Activated CD4-positive, alpha-beta T cell treated with anti-CD3 and anti-CD28 coated beads, Interleukin-2, amount 10 ng/mL, durations not matched to agents 7 days and 5 days (primary cell): ENCODE measurements at regions not wholly inside any gene's neighbourhood (a gene's known extent, or its start where the extent isn't known, plus 50 kb on each side); places are given as distances from the start of the nearest gene placed in this dataset.

Source experiments
- CTCF ChIA-PET: fragments of 350-600 bp; sonication (Branson Sonifier 250); formaldehyde crosslinking; loops from one replicate; lab custom pipeline; 2021; ENCODE audit warnings: antibody characterized with exemption; lab: Charles Lee
- POLR2A ChIA-PET: fragments of 350-600 bp; sonication (Branson Sonifier 250); formaldehyde crosslinking; loops from one replicate; lab custom pipeline; 2021; ENCODE audit warnings: antibody characterized with exemption; lab: Charles Lee
- DNase-seq: peaks from one replicate; pipeline ENCODE4 v3.0.0-alpha.2; 2020
- H3K27ac Mint-ChIP-seq: one replicate; pipeline ENCODE4 v1.8.0; 2021; ENCODE audit warnings: mild to moderate bottlenecking, moderate library complexity, mixed read lengths
- H3K27me3 Mint-ChIP-seq: one replicate; pipeline ENCODE4 v1.8.0; 2021; ENCODE audit warnings: mixed read lengths
- H3K36me3 Mint-ChIP-seq: one replicate; pipeline ENCODE4 v1.8.0; 2021; ENCODE audit warnings: low read depth, mixed read lengths
- H3K4me1 Mint-ChIP-seq: one replicate; pipeline ENCODE4 v1.8.0; 2021; ENCODE audit warnings: mixed read lengths
- H3K4me3 Mint-ChIP-seq: one replicate; pipeline ENCODE4 v1.8.0; 2021; ENCODE audit warnings: mild to moderate bottlenecking, moderate library complexity, mixed read lengths
- H3K9me3 Mint-ChIP-seq: one replicate; pipeline ENCODE4 v1.8.0; 2021; ENCODE audit warnings: mixed read lengths

DNA sequence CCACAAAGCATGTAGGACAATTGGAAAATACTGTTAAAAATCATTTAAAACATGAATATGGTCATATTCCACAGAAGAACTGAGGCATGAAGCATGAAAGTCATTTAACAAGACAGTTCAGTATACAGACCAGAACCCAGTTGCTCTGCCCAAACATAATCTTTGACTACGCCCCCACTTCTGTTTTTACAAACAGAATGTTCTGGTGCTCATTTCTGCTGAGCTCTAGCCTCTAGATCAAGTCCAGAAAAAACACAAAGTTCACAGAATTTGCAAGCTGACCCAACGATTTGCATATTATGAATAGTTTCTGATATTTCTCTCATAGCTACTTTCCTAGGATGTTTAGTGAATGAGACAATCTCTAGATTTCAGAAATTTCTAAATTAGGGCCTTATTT, 424.9 kb downstream of the PID1 start:
- Mint-ChIP-seq H3K27ac (no peak overlapping the region), H3K36me3 (no peaks in the 10 kb centered on the region), H3K9me3 (peaks cover 2% of the 10 kb centered on the region), H3K4me3 (no peak overlapping the region), H3K4me1 (no peaks in the 10 kb centered on the region), H3K27me3 (no peaks in the 10 kb centered on the region)
- no peak for DNase-seq
- ChIA-PET POLR2A (no interaction called here), CTCF (no interaction called here)

DNA sequence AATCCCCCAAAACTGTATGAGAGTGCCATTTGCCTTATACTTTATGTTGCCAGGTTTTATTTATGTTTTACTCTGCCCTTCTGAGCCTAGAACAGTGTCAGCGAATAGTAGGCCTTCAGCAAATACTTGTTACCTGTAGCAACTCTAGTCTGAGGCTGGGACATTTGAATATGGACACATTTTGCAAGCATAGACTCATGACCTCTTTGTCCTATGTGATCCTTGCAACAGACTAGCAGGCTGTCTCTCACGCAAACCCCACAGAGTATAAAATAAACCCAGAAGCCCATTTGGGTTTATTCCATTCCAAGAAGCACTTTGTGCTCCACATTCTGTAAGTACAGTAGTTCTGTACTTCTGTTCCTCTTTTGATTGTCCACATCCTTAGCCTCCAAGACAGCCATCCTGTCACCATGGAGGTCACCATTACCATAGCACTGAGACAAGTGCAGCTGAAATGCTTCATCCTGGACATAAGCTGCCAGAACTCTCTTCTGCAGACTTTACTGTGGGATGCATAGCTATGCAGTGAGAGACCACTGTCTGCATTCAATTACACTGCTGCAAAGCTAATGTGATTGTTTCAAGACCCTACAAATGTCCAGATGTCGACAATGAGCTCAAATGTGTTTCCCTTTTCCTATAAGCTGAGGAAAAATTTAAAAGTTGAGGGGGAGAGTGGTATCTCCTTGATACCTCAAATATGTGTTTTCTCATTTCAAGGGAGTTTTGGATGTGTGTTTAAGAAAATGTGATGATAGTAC, 425.7 kb downstream of the PID1 start:
- Mint-ChIP-seq H3K9me3 (peaks cover 2% of the 10 kb centered on the region), H3K27ac (no peak overlapping the region), H3K27me3 (no peaks in the 10 kb centered on the region), H3K4me1 (no peaks in the 10 kb centered on the region), H3K4me3 (no peak overlapping the region), H3K36me3 (no peaks in the 10 kb centered on the region)
- CTCF ChIA-PET = no interaction called here
- POLR2A ChIA-PET = no interaction called here
- no peak for DNase-seq

DNA sequence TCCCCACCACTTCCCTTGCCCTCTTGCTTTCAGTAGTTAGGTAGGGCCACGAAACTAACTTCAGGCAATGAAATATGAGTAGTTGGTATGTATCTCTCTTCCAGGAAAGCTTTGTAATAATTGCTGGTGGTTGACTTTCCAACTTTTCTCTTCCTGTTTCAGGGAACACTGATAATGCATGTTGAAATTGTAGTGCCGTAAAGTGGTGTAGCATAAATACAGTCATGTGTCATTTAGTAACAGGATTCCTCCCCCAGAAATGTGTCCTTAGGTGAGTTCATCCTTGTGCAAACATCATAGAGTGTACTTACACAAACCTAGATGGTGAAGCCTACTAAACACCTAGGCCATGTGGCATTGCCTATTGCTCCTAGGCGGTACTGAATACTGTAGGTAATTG, 429.2 kb downstream of the PID1 start:
- no peak for DNase-seq
- CTCF ChIA-PET = no interaction called here
- no peaks in the 10 kb centered on the region for H3K27me3 Mint-ChIP-seq
- POLR2A ChIA-PET = interaction anchor here (0.5 to 0.6 kb wide), 2 partner anchors 9 to 125 kb away, joined by 3 to 6 read pairs; no protein-coding TSS in a partner anchor
- no peak overlapping the region for H3K4me3 Mint-ChIP-seq
- no peaks in the 10 kb centered on the region for H3K36me3 Mint-ChIP-seq
- H3K27ac Mint-ChIP-seq = no peak overlapping the region
- no peaks in the 10 kb centered on the region for H3K4me1 Mint-ChIP-seq
- H3K9me3 Mint-ChIP-seq = peaks cover 6% of the 10 kb centered on the region

DNA sequence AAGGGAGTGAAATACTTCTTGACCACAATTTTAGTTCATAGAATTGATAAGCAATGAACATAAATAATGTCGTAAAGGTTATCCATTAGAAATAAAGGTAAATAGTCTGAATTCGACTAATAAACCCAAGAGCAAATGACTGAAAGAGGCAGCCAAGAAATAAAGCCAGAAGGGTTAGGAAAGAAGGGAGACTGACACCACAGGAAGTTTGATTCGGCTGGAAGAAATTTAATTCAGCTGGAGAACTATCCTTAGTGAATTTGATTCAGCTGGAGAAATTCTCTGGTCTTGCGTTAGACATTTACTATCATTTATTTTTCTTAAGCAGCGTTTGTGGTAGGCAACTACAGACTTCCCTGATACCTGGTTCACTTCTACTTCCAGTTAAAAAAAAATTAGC, 429.6 kb downstream of the PID1 start:
- ChIA-PET POLR2A (interaction anchor here (0.6 kb wide), 1 partner anchor 9 kb away, joined by 6 read pairs; no protein-coding TSS in a partner anchor), CTCF (no interaction called here)
- Mint-ChIP-seq H3K27me3 (no peaks in the 10 kb centered on the region), H3K4me1 (no peaks in the 10 kb centered on the region), H3K4me3 (no peak overlapping the region), H3K36me3 (no peaks in the 10 kb centered on the region), H3K27ac (no peak overlapping the region), H3K9me3 (peaks cover 6% of the 10 kb centered on the region)
- DNase-seq = no peak

DNA sequence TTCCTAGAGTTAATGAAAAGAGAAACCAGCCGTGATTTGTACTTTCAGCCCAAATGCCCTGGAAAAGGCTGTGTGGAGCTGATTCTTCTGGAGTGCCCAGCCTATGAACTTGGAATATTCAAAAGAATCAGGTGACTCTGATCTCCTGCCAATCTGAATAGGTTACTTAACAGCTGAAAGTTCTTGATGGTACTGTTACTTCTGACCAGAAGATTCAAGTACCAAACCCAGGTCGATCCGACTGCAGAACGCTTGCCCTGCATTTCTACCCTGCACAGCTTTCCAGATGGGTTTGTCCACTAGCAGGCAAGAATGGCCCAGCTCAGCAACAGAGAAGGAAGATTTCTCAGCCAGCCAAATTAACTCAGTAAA, 430.4 kb downstream of the PID1 start:
- H3K36me3 Mint-ChIP-seq = no peaks in the 10 kb centered on the region
- POLR2A ChIA-PET = no interaction called here
- no peaks in the 10 kb centered on the region for H3K27me3 Mint-ChIP-seq
- peaks cover 6% of the 10 kb centered on the region for H3K9me3 Mint-ChIP-seq
- no peaks in the 10 kb centered on the region for H3K4me1 Mint-ChIP-seq
- CTCF ChIA-PET = no interaction called here
- no peak for DNase-seq
- no peak overlapping the region for H3K27ac Mint-ChIP-seq
- no peak overlapping the region for H3K4me3 Mint-ChIP-seq

DNA sequence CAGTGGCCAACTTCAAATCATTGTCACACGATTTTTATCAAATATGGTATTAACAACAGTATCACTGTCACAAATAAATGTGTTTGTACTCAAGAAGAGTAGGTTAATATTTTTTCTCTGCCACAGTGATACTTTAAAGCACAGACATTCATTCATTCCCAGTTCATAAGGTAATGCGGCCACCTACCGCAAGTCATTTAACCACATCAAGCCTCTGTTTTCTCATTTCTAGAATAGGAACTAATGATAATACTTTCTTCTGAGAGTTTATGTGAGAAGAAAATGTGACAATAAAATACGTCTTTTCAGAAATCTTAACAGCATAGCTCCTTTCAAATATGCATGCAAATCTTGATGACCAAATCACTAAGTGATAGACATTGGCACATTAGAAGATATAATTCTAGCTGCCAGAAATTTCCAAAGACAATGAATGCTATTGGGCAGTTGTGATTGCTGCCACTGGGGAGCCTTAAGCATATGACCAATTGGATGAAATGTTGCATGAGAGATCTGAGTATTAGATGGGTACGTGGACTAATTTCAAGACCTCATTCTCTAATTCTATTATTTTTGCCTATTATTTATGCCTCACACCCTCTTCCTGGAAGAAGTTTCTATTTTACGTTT, 430.9 kb downstream of the PID1 start:
- Mint-ChIP-seq H3K27ac (no peak overlapping the region), H3K9me3 (peaks cover 6% of the 10 kb centered on the region), H3K27me3 (no peaks in the 10 kb centered on the region), H3K4me1 (no peaks in the 10 kb centered on the region), H3K36me3 (no peaks in the 10 kb centered on the region), H3K4me3 (no peak overlapping the region)
- DNase-seq = no peak
- ChIA-PET POLR2A (no interaction called here), CTCF (interaction anchor here (0.9 kb wide), 1 partner anchor 13 kb away, joined by 3 read pairs; no protein-coding TSS in a partner anchor)

DNA sequence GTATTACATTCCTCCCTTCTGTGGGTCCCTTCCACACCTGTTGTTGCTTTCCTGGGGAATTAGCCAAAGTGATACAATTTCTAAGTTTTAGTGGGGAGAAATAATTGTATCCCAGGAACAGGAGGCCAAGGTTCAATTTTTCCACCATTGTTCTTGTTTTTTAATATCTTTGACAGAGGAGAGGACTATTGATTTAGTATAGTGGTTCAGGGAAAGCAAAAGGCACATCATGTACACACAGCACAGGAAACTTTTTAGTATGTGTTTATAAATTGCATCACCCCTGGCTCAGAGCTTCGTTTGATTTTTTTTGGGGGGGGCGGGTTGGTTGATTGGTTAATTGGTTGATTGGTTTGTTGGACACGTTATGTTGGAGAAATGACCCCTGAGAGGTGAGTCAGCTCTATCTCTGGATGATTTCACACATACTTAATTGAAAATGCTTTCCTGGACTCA, 431.6 kb downstream of the PID1 start:
- ChIA-PET POLR2A (no interaction called here), CTCF (interaction anchor here (0.9 kb wide), 1 partner anchor 14 kb away, joined by 3 read pairs; no protein-coding TSS in a partner anchor)
- peaks cover 6% of the 10 kb centered on the region for H3K9me3 Mint-ChIP-seq
- no peaks in the 10 kb centered on the region for H3K4me1 Mint-ChIP-seq
- no peak overlapping the region for H3K4me3 Mint-ChIP-seq
- no peak for DNase-seq
- no peaks in the 10 kb centered on the region for H3K27me3 Mint-ChIP-seq
- no peak overlapping the region for H3K27ac Mint-ChIP-seq
- H3K36me3 Mint-ChIP-seq = no peaks in the 10 kb centered on the region

DNA sequence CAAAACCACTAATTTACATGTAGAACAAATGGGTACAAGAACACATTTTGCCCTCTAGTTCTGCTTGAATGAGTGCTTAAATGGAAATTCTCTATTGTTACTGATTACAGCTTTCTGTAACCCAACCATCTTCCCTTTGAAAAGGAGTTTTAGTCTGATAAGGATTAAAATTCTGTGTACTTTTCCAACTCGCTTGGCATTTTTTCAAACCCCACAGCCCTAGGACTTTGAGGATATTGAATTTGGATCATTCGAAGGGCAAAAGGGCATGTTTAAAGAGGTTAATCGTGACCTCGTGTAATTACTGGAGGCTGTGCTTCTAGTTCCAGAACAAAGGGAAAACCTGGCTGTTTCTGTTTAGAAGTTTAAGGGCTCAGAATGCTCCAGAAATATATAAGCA, 432.3 kb downstream of the PID1 start:
- no peak overlapping the region for H3K27ac Mint-ChIP-seq

DNA sequence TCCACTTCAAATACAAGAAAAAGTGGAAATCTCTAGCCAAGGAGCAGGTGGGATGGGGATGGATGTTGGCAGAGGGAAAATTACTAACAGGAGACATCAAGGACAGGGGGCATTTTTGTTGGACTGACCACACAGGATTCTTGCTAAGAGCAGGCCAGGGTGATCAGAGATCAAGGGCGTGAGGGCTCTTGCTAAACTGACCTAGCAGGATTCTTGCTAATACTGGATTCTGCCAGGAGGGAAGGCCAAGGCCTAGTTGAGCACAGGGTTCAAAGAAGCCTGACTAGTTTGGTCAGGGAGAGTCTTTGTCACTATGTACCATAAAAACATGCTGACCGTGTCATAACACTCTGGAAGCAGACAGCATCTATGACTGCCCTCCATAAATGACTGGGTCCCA, 442.7 kb downstream of the PID1 start:
- Mint-ChIP-seq H3K9me3 (peaks cover 4% of the 10 kb centered on the region), H3K4me3 (no peak overlapping the region), H3K36me3 (no peaks in the 10 kb centered on the region), H3K4me1 (no peaks in the 10 kb centered on the region), H3K27ac (no peak overlapping the region), H3K27me3 (no peaks in the 10 kb centered on the region)
- no peak for DNase-seq
- ChIA-PET CTCF (no interaction called here), POLR2A (no interaction called here)

More for the DNA sequence above, 432.3 kb downstream of the PID1 start:
- ChIA-PET CTCF (interaction anchor here (0.7 kb wide), 1 partner anchor 378 kb away, joined by 3 read pairs; no protein-coding TSS in a partner anchor), POLR2A (no interaction called here)
- DNase-seq = no peak
- no peaks in the 10 kb centered on the region for H3K4me1 Mint-ChIP-seq
- H3K4me3 Mint-ChIP-seq = no peak overlapping the region
- H3K27me3 Mint-ChIP-seq = no peaks in the 10 kb centered on the region
- H3K36me3 Mint-ChIP-seq = no peaks in the 10 kb centered on the region
- peaks cover 6% of the 10 kb centered on the region for H3K9me3 Mint-ChIP-seq

DNA sequence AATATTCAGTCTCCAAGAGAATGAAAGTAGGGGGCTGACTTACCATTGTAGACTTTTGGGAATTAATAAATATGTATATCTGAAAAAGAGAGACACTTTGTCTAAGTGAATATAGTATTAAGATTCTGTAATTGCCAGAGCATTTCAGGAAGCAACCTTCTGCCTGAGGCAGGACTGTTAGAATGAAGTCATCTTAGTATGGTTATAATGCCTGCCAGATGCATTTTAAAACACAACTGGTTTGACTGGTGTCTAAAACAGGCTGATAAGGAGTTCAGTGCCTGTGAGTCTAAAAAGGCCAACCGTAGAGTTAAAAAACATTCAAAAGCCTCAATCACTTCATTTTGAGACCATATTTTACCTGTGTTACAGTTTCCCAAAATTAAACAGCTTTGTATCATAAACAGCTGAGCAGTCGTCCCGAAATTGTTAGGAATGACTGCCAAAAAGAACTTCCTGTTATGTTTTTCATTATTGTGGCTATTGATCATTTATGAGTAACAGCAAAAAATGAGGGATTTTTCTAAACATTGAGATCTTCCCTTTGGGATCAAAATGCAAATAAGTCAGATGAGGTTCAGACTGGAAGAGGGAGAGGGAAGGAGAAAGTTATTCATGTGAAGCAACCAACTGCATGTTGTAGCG, 443.9 kb downstream of the PID1 start:
- H3K4me3 Mint-ChIP-seq = no peak overlapping the region
- H3K27ac Mint-ChIP-seq = no peak overlapping the region
- H3K4me1 Mint-ChIP-seq = no peaks in the 10 kb centered on the region
- ChIA-PET POLR2A (no interaction called here), CTCF (no interaction called here)
- DNase-seq = no peak
- peaks cover 4% of the 10 kb centered on the region for H3K9me3 Mint-ChIP-seq
- H3K27me3 Mint-ChIP-seq = no peaks in the 10 kb centered on the region
- no peaks in the 10 kb centered on the region for H3K36me3 Mint-ChIP-seq

DNA sequence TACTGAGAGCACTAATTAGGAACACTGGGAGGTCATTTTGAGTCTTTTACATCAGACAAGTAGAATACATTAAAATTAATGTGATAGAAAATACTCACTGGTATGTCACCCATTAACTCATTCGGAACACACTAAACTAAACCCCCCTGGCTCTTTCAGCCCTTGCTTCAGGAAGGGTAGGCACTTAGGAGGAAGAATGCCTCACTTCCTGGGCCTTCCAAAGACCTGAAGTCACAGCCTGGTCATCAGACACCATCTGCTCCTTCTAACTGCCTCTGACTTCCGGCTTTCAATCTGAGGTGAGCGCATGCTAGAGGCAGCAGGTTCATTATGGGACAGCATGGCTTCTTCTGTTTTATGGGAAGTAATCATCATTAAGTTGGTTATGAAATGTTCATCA, 451.4 kb downstream of the PID1 start:
- Mint-ChIP-seq H3K4me3 (no peak overlapping the region), H3K27me3 (no peaks in the 10 kb centered on the region), H3K9me3 (peaks cover 3% of the 10 kb centered on the region), H3K4me1 (no peaks in the 10 kb centered on the region), H3K27ac (no peak overlapping the region), H3K36me3 (no peaks in the 10 kb centered on the region)
- CTCF ChIA-PET = no interaction called here
- no peak for DNase-seq
- POLR2A ChIA-PET = no interaction called here

DNA sequence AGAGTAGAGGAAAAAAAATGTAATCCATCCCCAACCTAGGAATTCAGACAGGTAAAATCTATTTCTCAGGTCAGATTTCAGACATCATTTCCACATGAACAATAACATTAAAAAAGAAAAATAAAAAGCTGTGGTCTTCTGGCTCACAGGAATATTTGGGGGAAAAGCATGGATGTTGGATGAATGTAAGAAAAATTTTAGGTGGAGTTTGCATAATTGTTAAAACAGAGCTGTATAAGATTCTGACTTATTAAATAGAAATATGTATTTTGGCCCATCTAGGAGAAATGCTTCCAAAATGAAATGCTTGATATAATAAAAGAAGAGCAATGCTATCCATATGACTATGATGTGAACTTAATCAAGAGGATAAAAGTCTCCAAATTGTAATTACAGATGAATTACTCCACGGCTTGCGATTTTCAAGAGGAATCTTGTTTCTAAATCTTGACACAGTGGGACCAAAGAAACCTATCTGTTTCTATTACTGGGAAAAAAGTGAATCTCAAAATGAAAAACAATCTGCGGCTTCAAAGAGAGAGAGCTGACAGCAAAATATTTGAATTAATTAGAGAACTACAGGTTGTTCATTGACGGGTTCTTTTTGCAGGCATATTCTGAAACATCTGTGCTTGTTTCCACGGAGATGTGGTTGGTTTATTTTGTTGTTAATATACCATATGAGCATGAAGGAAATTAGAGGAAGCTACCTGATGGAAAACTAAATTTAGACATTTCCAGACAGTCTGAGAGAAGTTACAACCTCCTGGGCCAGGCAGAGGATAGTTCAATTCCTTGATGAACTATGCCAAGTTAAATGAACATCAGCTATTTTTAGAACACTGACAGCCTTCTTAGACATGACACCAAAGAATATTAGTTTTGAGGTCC, 468.7 kb downstream of the PID1 start:
- CTCF ChIA-PET = no interaction called here
- Mint-ChIP-seq H3K27me3 (no peaks in the 10 kb centered on the region), H3K36me3 (no peaks in the 10 kb centered on the region), H3K27ac (no peak overlapping the region), H3K9me3 (peaks cover 5% of the 10 kb centered on the region), H3K4me1 (no peaks in the 10 kb centered on the region), H3K4me3 (no peak overlapping the region)
- DNase-seq = no peak
- POLR2A ChIA-PET = no interaction called here
